ENCODE measurements at regions not wholly inside any gene's neighbourhood (a gene's known extent, or its start where the extent isn't known, plus 50 kb on each side); places are given as distances from the start of the nearest gene placed in this dataset.

GRCh38 chr6:95785785-95786184, 208.4 kb downstream of the MANEA start:
- DNase-seq: no peak
- Mint-ChIP-seq H3K27me3 (no peaks in the 10 kb centered on the region), H3K27ac (no peak overlapping the region), H3K9me3 (peaks cover 0 to 5% (median 0%) of the 10 kb centered on the region in 5 donors), H3K4me3 (no peak overlapping the region), H3K4me1 (no peaks in the 10 kb centered on the region), H3K36me3 (no peaks in the 10 kb centered on the region)
- Histone ChIP-seq H3K27me3 (ENCODE audit: insufficient read depth, low read length, poor library complexity, severe bottlenecking) (no peaks in the 10 kb centered on the region), H3K4me3 (ENCODE audit: low read length) (no peak overlapping the region), H3K4me1 (ENCODE audit: insufficient read depth, low read length) (no peaks in the 10 kb centered on the region), H3K9me3 (ENCODE audit: low read length) (no peaks in the 10 kb centered on the region), H3K27ac (ENCODE audit: low read depth, low read length) (no peak overlapping the region), H3K36me3 (ENCODE audit: insufficient read depth, low read length) (no peaks in the 10 kb centered on the region)
- POLR2A ChIA-PET: no interaction called here
- CTCF ChIA-PET: no interaction called here

GRCh38 chr6:95786802-95787201, 209.5 kb downstream of the MANEA start:
- Histone ChIP-seq H3K4me3 (ENCODE audit: low read length) (no peak overlapping the region), H3K27ac (ENCODE audit: low read depth, low read length) (no peak overlapping the region), H3K27me3 (ENCODE audit: insufficient read depth, low read length, poor library complexity, severe bottlenecking) (no peaks in the 10 kb centered on the region), H3K9me3 (ENCODE audit: low read length) (no peaks in the 10 kb centered on the region), H3K36me3 (ENCODE audit: insufficient read depth, low read length) (no peaks in the 10 kb centered on the region), H3K4me1 (ENCODE audit: insufficient read depth, low read length) (no peaks in the 10 kb centered on the region)
- H3K27me3 Mint-ChIP-seq: no peaks in the 10 kb centered on the region
- H3K4me3 Mint-ChIP-seq: no peak overlapping the region
- H3K4me1 Mint-ChIP-seq: no peaks in the 10 kb centered on the region
- ChIA-PET CTCF (no interaction called here), POLR2A (no interaction called here)
- H3K36me3 Mint-ChIP-seq: no peaks in the 10 kb centered on the region
- DNase-seq: no peak
- H3K9me3 Mint-ChIP-seq: peaks cover 0 to 5% (median 0%) of the 10 kb centered on the region in 5 donors
- H3K27ac Mint-ChIP-seq: no peak overlapping the region

- Mint-ChIP-seq H3K4me3 (no peak overlapping the region), H3K9me3 (peaks cover 0 to 5% (median 3%) of the 10 kb centered on the region in 5 donors), H3K36me3 (no peaks in the 10 kb centered on the region), H3K27ac (no peak overlapping the region), H3K27me3 (no peaks in the 10 kb centered on the region), H3K4me1 (no peaks in the 10 kb centered on the region)
- ChIA-PET CTCF (no interaction called here), POLR2A (no interaction called here)
- no peak for DNase-seq
- Histone ChIP-seq H3K27me3 (ENCODE audit: insufficient read depth, low read length, poor library complexity, severe bottlenecking) (no peaks in the 10 kb centered on the region), H3K4me3 (ENCODE audit: low read length) (no peak overlapping the region), H3K36me3 (ENCODE audit: insufficient read depth, low read length) (no peaks in the 10 kb centered on the region), H3K4me1 (ENCODE audit: insufficient read depth, low read length) (no peaks in the 10 kb centered on the region), H3K27ac (ENCODE audit: low read depth, low read length) (no peak overlapping the region), H3K9me3 (ENCODE audit: low read length) (no peaks in the 10 kb centered on the region)
Measured at GRCh38 chr6:95790787-95791186, 213.5 kb downstream of the MANEA start.

- no peaks in the 10 kb centered on the region for H3K27me3 ChIP-seq (ENCODE audit: insufficient read depth, low read length, poor library complexity, severe bottlenecking)
- H3K27ac Mint-ChIP-seq: peak overlapping the region in 1 of 8 donors; percentile 51
- H3K4me1 Mint-ChIP-seq: no peaks in the 10 kb centered on the region
- no peak overlapping the region for H3K4me3 Mint-ChIP-seq
- H3K27ac ChIP-seq (ENCODE audit: low read depth, low read length): no peak overlapping the region
- no peaks in the 10 kb centered on the region for H3K27me3 Mint-ChIP-seq
- peaks cover 0 to 5% (median 2%) of the 10 kb centered on the region in 5 donors for H3K9me3 Mint-ChIP-seq
- no peak for DNase-seq
- H3K36me3 Mint-ChIP-seq: no peaks in the 10 kb centered on the region
- no peaks in the 10 kb centered on the region for H3K4me1 ChIP-seq (ENCODE audit: insufficient read depth, low read length)
- ChIA-PET CTCF (no interaction called here), POLR2A (no interaction called here)
- no peaks in the 10 kb centered on the region for H3K36me3 ChIP-seq (ENCODE audit: insufficient read depth, low read length)
- no peaks in the 10 kb centered on the region for H3K9me3 ChIP-seq (ENCODE audit: low read length)
- H3K4me3 ChIP-seq (ENCODE audit: low read length): no peak overlapping the region
Measured at GRCh38 chr6:95794749-95795148, 217.4 kb downstream of the MANEA start.

GRCh38 chr6:95795927-95796326, 218.6 kb downstream of the MANEA start:
- no peak for DNase-seq
- H3K27me3 ChIP-seq (ENCODE audit: insufficient read depth, low read length, poor library complexity, severe bottlenecking): no peaks in the 10 kb centered on the region
- H3K9me3 Mint-ChIP-seq: peaks cover 0 to 5% (median 2%) of the 10 kb centered on the region in 5 donors
- no peak overlapping the region for H3K27ac ChIP-seq (ENCODE audit: low read depth, low read length)
- H3K36me3 Mint-ChIP-seq: no peaks in the 10 kb centered on the region
- ChIA-PET POLR2A (no interaction called here), CTCF (no interaction called here)
- H3K36me3 ChIP-seq (ENCODE audit: insufficient read depth, low read length): no peaks in the 10 kb centered on the region
- H3K4me3 Mint-ChIP-seq: no peak overlapping the region
- H3K4me3 ChIP-seq (ENCODE audit: low read length): no peak overlapping the region
- H3K9me3 ChIP-seq (ENCODE audit: low read length): no peaks in the 10 kb centered on the region
- H3K4me1 Mint-ChIP-seq: no peaks in the 10 kb centered on the region
- no peak overlapping the region for H3K27ac Mint-ChIP-seq
- H3K4me1 ChIP-seq (ENCODE audit: insufficient read depth, low read length): no peaks in the 10 kb centered on the region
- no peaks in the 10 kb centered on the region for H3K27me3 Mint-ChIP-seq

- no peaks in the 10 kb centered on the region for H3K4me1 ChIP-seq (ENCODE audit: insufficient read depth, low read length)
- H3K9me3 ChIP-seq (ENCODE audit: low read length): no peaks in the 10 kb centered on the region
- Mint-ChIP-seq H3K4me3 (no peak overlapping the region), H3K9me3 (peaks cover 0 to 5% (median 2%) of the 10 kb centered on the region in 5 donors), H3K4me1 (no peaks in the 10 kb centered on the region), H3K27me3 (no peaks in the 10 kb centered on the region), H3K36me3 (no peaks in the 10 kb centered on the region), H3K27ac (no peak overlapping the region)
- H3K27ac ChIP-seq (ENCODE audit: low read depth, low read length): no peak overlapping the region
- no peaks in the 10 kb centered on the region for H3K27me3 ChIP-seq (ENCODE audit: insufficient read depth, low read length, poor library complexity, severe bottlenecking)
- ChIA-PET POLR2A (no interaction called here), CTCF (no interaction called here)
- no peak overlapping the region for H3K4me3 ChIP-seq (ENCODE audit: low read length)
- no peaks in the 10 kb centered on the region for H3K36me3 ChIP-seq (ENCODE audit: insufficient read depth, low read length)
- no peak for DNase-seq
Measured at GRCh38 chr6:95797054-95797453, 218.7 kb upstream of the FUT9 start.

GRCh38 chr6:95802978-95803377, 212.8 kb upstream of the FUT9 start:
- Histone ChIP-seq H3K27ac (ENCODE audit: low read depth, low read length) (no peak overlapping the region), H3K27me3 (ENCODE audit: insufficient read depth, low read length, poor library complexity, severe bottlenecking) (no peaks in the 10 kb centered on the region), H3K4me1 (ENCODE audit: insufficient read depth, low read length) (no peaks in the 10 kb centered on the region), H3K36me3 (ENCODE audit: insufficient read depth, low read length) (no peaks in the 10 kb centered on the region), H3K4me3 (ENCODE audit: low read length) (no peak overlapping the region), H3K9me3 (ENCODE audit: low read length) (no peaks in the 10 kb centered on the region)
- no peak overlapping the region for H3K4me3 Mint-ChIP-seq
- no peak for DNase-seq
- no peaks in the 10 kb centered on the region for H3K36me3 Mint-ChIP-seq
- no peaks in the 10 kb centered on the region for H3K4me1 Mint-ChIP-seq
- no peaks in the 10 kb centered on the region for H3K27me3 Mint-ChIP-seq
- ChIA-PET CTCF (no interaction called here), POLR2A (no interaction called here)
- peaks cover 0 to 2% (median 0%) of the 10 kb centered on the region in 5 donors for H3K9me3 Mint-ChIP-seq
- no peak overlapping the region for H3K27ac Mint-ChIP-seq

GRCh38 chr6:95803889-95804288, 211.9 kb upstream of the FUT9 start:
- Mint-ChIP-seq H3K9me3 (peaks cover 0 to 2% (median 0%) of the 10 kb centered on the region in 5 donors), H3K27ac (no peak overlapping the region), H3K36me3 (no peaks in the 10 kb centered on the region), H3K27me3 (no peaks in the 10 kb centered on the region), H3K4me3 (peak overlapping the region in 1 of 7 donors; percentile 15), H3K4me1 (no peaks in the 10 kb centered on the region)
- Histone ChIP-seq H3K36me3 (ENCODE audit: insufficient read depth, low read length) (no peaks in the 10 kb centered on the region), H3K4me3 (ENCODE audit: low read length) (no peak overlapping the region), H3K27ac (ENCODE audit: low read depth, low read length) (no peak overlapping the region), H3K4me1 (ENCODE audit: insufficient read depth, low read length) (no peaks in the 10 kb centered on the region), H3K9me3 (ENCODE audit: low read length) (no peaks in the 10 kb centered on the region), H3K27me3 (ENCODE audit: insufficient read depth, low read length, poor library complexity, severe bottlenecking) (no peaks in the 10 kb centered on the region)
- ChIA-PET CTCF (interaction anchor here (1.0 kb wide), 1 partner anchor 15 kb away, joined by 3 read pairs; no protein-coding TSS in a partner anchor), POLR2A (no interaction called here)
- DNase-seq: no peak

Measured in CD8-positive, alpha-beta memory T cell (primary cell).